ENCODE measurements at regions not wholly inside any gene's neighbourhood (a gene's known extent, or its start where the extent isn't known, plus 50 kb on each side); places are given as distances from the start of the nearest gene placed in this dataset.

- H3K36me3 ChIP-seq: no peaks in the 10 kb centered on the region
- no peaks in the 10 kb centered on the region for H3K9me3 ChIP-seq
- intact Hi-C loops (cut with DNase I): no loop called here
- H3K27ac ChIP-seq: no peak overlapping the region
- H3K4me3 ChIP-seq: no peak overlapping the region
- no peak for DNase-seq
- H3K4me1 ChIP-seq (ENCODE audit: insufficient read depth): no peaks in the 10 kb centered on the region
- 87 to 91% (median 90%) methylated on average over 6 of the region's 6 CpGs for WGBS, 3 donors
- no peaks in the 10 kb centered on the region for H3K27me3 ChIP-seq
- no peak for TF ChIP-seq CTCF (IDR thresholded peaks at IDR 0.05)
- no peak for TF ChIP-seq EP300 (IDR thresholded peaks at IDR 0.05)
- no peak for TF ChIP-seq POLR2A (IDR thresholded peaks at IDR 0.05)
These were observed 100.5 kb upstream of the IGLL5 start for GRCh38 chr22:22787151-22787550.

- 43 to 60% (median 44%) methylated on average over 9 of the region's 9 CpGs for WGBS, 3 donors
- Histone ChIP-seq H3K4me3 (no peak overlapping the region), H3K36me3 (no peaks in the 10 kb centered on the region), H3K27ac (no peak overlapping the region), H3K9me3 (no peaks in the 10 kb centered on the region), H3K4me1 (ENCODE audit: insufficient read depth) (no peaks in the 10 kb centered on the region), H3K27me3 (no peaks in the 10 kb centered on the region)
- peak in 2 of 5 donors; percentile 30 to 43 for DNase-seq
- intact Hi-C loops (cut with DNase I): no loop called here
- no peak for TF ChIP-seq EP300 (IDR thresholded peaks at IDR 0.05)
- TF ChIP-seq CTCF (IDR thresholded peaks at IDR 0.05): no peak
- no peak for TF ChIP-seq POLR2A (IDR thresholded peaks at IDR 0.05)
These were observed 99.7 kb upstream of the IGLL5 start for GRCh38 chr22:22787786-22788459.

- TF ChIP-seq EP300 (IDR thresholded peaks at IDR 0.05) (no peak), CTCF (IDR thresholded peaks at IDR 0.05) (no peak), POLR2A (IDR thresholded peaks at IDR 0.05) (no peak)
- WGBS, 3 donors: 74 to 77% (median 77%) methylated on average over 9 of the region's 9 CpGs
- Histone ChIP-seq H3K4me3 (no peak overlapping the region), H3K27ac (no peak overlapping the region), H3K27me3 (no peaks in the 10 kb centered on the region), H3K4me1 (ENCODE audit: insufficient read depth) (no peaks in the 10 kb centered on the region), H3K36me3 (no peaks in the 10 kb centered on the region), H3K9me3 (no peaks in the 10 kb centered on the region)
- no peak for DNase-seq
- intact Hi-C loops (cut with DNase I): no loop called here
These were observed 99.1 kb upstream of the IGLL5 start for GRCh38 chr22:22788460-22789037.

GRCh38 chr22:22789233-22789921 is 98.2 kb upstream of the IGLL5 start:
- no peaks in the 10 kb centered on the region for H3K9me3 ChIP-seq
- no peak overlapping the region for H3K4me3 ChIP-seq
- H3K27me3 ChIP-seq: no peaks in the 10 kb centered on the region
- H3K36me3 ChIP-seq: no peaks in the 10 kb centered on the region
- DNase-seq: no peak
- TF ChIP-seq POLR2A (IDR thresholded peaks at IDR 0.05) (no peak), CTCF (IDR thresholded peaks at IDR 0.05) (no peak), EP300 (IDR thresholded peaks at IDR 0.05) (no peak)
- H3K4me1 ChIP-seq (ENCODE audit: insufficient read depth): no peaks in the 10 kb centered on the region
- no peak overlapping the region for H3K27ac ChIP-seq
- WGBS, 3 donors: 72 to 87% (median 83%) methylated on average over 2 of the region's 2 CpGs
- intact Hi-C loops (cut with DNase I): no loop called here

Measured in ovary (tissue), 7 donors.